H9 (cell line): ENCODE measurements at regions not wholly inside any gene's neighbourhood (a gene's known extent, or its start where the extent isn't known, plus 50 kb on each side); places are given as distances from the start of the nearest gene placed in this dataset.

Source experiments
- DNase-seq: peaks from one replicate; pipeline ENCODE4 v3.0.0-alpha.2; 2017
- H2AFZ ChIP-seq: one replicate; pipeline ENCODE4 v1.6.1; 2013; ENCODE audit warnings: mild to moderate bottlenecking, low read length, control low read depth, moderate library complexity
- H2AK5ac ChIP-seq: 2 replicates; pipeline ENCODE4 v1.6.1; 2013; ENCODE audit warnings: low read length, control low read depth, mixed read lengths; ENCODE audit not compliant: insufficient read length
- H2BK120ac ChIP-seq: one replicate; pipeline ENCODE4 v1.6.1; 2013; ENCODE audit warnings: low read depth, mild to moderate bottlenecking, low read length, control low read depth, inconsistent platforms; ENCODE audit not compliant: poor library complexity, severe bottlenecking
- H2BK12ac ChIP-seq: 2 replicates; pipeline ENCODE4 v1.6.1; 2013; ENCODE audit warnings: low read length, control low read depth, mixed read lengths, low read depth; ENCODE audit not compliant: insufficient read length
- H2BK15ac ChIP-seq: 2 replicates; pipeline ENCODE4 v1.6.1; 2013; ENCODE audit warnings: low read depth, low read length, control low read depth
- H2BK20ac ChIP-seq: one replicate; pipeline ENCODE4 v1.6.1; 2013; ENCODE audit warnings: low read depth, mild to moderate bottlenecking, low read length, control low read depth, inconsistent platforms; ENCODE audit not compliant: poor library complexity, severe bottlenecking
- H2BK5ac ChIP-seq: 2 replicates; pipeline ENCODE4 v1.6.1; 2013; ENCODE audit warnings: low read length, control low read depth, mixed read lengths; ENCODE audit not compliant: insufficient read length
- H3K14ac ChIP-seq: 2 replicates; pipeline ENCODE4 v1.6.1; 2013; ENCODE audit warnings: low read length, control low read depth; ENCODE audit not compliant: insufficient read depth
- H3K18ac ChIP-seq: 2 replicates; pipeline ENCODE4 v1.6.1; 2013; ENCODE audit warnings: low read depth, mild to moderate bottlenecking, mixed read lengths, low read length, control low read depth; ENCODE audit not compliant: insufficient read length
- H3K23ac ChIP-seq: 2 replicates; pipeline ENCODE4 v1.6.1; 2013; ENCODE audit warnings: low read length, control low read depth, mixed read lengths, low read depth; ENCODE audit not compliant: insufficient read length
- H3K23me2 ChIP-seq: 2 replicates; pipeline ENCODE4 v1.6.1; 2013; ENCODE audit warnings: low read depth, mild to moderate bottlenecking, mixed read lengths, low read length, control low read depth; ENCODE audit not compliant: insufficient read length, poor library complexity, severe bottlenecking
- H3K27ac ChIP-seq: 2 replicates; pipeline ENCODE4 v1.5.1; 2013; ENCODE audit warnings: low read length, control low read depth, mixed read lengths, low read depth; ENCODE audit not compliant: insufficient read length
- H3K27me3 ChIP-seq: 2 replicates; pipeline ENCODE4 v1.6.1; 2013; ENCODE audit warnings: low read length, control low read depth, inconsistent platforms; ENCODE audit not compliant: insufficient read depth
- H3K4ac ChIP-seq: 2 replicates; pipeline ENCODE4 v1.6.1; 2013; ENCODE audit warnings: low read depth, mild to moderate bottlenecking, control low read depth, inconsistent platforms, low read length, moderate library complexity
- H3K4me1 ChIP-seq: 2 replicates; pipeline ENCODE4 v1.6.1; 2013; ENCODE audit warnings: low read length, control low read depth, inconsistent platforms; ENCODE audit not compliant: insufficient read depth
- H3K4me2 ChIP-seq: 2 replicates; pipeline ENCODE4 v1.6.1; 2013; ENCODE audit warnings: low read length, control low read depth, mixed read lengths; ENCODE audit not compliant: insufficient read length, insufficient read depth
- H3K56ac ChIP-seq: 2 replicates; pipeline ENCODE4 v1.6.1; 2013; ENCODE audit warnings: low read depth, mild to moderate bottlenecking, mixed read lengths, low read length, control low read depth; ENCODE audit not compliant: insufficient read length
- H3K79me1 ChIP-seq: 2 replicates; pipeline ENCODE4 v1.6.1; 2013; ENCODE audit warnings: low read depth, mild to moderate bottlenecking, moderate library complexity, low read length, control low read depth, inconsistent platforms; ENCODE audit not compliant: insufficient read depth, poor library complexity, severe bottlenecking
- H3K79me2 ChIP-seq: 2 replicates; pipeline ENCODE4 v1.6.1; 2013; ENCODE audit warnings: low read length, control low read depth, inconsistent platforms; ENCODE audit not compliant: insufficient read depth
- H3K9ac ChIP-seq: 2 replicates; pipeline ENCODE4 v1.6.1; 2013; ENCODE audit warnings: low read length, control low read depth, mixed read lengths; ENCODE audit not compliant: insufficient read length; ENCODE audit errors: extremely low read depth
- H3K9me3 ChIP-seq: one replicate; pipeline ENCODE4 v1.6.1; 2013; ENCODE audit warnings: low read depth, low read length, inconsistent platforms; ENCODE audit not compliant: control insufficient read depth
- H3T11ph ChIP-seq: one replicate; pipeline ENCODE4 v1.6.1; 2013; ENCODE audit warnings: mild to moderate bottlenecking, low read length, control low read depth, inconsistent platforms
- H4K20me1 ChIP-seq: one replicate; pipeline ENCODE4 v1.6.1; 2013; ENCODE audit not compliant: control insufficient read depth, insufficient read length, insufficient read depth
- H4K5ac ChIP-seq: 2 replicates; pipeline ENCODE4 v1.6.1; 2013; ENCODE audit warnings: low read depth, mild to moderate bottlenecking, mixed read lengths, low read length, control low read depth; ENCODE audit not compliant: insufficient read length
- H4K8ac ChIP-seq: replicated peaks from 2 replicates; pipeline ENCODE4 v1.6.1; 2013; ENCODE audit warnings: low read length, control low read depth, mixed read lengths, low read depth; ENCODE audit not compliant: insufficient read length
- H4K91ac ChIP-seq: 2 replicates; pipeline ENCODE4 v1.6.1; 2013; ENCODE audit warnings: low read depth, mild to moderate bottlenecking, moderate library complexity, mixed read lengths, low read length, control low read depth; ENCODE audit not compliant: insufficient read length
- H3K27ac Mint-ChIP-seq, 3 experiments: 2 replicates in 2 of 3; 3 replicates in 1 of 3; pipeline ENCODE4 v1.8.0; 2020 to 2021; ENCODE audit warnings: mixed read lengths in 3 of 3, mild to moderate bottlenecking in 1 of 3, moderate library complexity in 1 of 3
- H3K27me3 Mint-ChIP-seq: 2 replicates; pipeline ENCODE4 v1.8.0; 2021; ENCODE audit warnings: low read depth, mild to moderate bottlenecking, moderate library complexity, mixed read lengths
- H3K36me3 Mint-ChIP-seq, 3 experiments: 2 replicates in 2 of 3; 3 replicates in 1 of 3; pipeline ENCODE4 v1.8.0; 2020 to 2021; ENCODE audit warnings: low read depth in 3 of 3, mixed read lengths in 3 of 3; ENCODE audit not compliant: insufficient read depth in 1 of 3
- H3K4me1 Mint-ChIP-seq, 2 experiments: 2 replicates each; pipeline ENCODE4 v1.8.0; 2020; ENCODE audit warnings: mixed read lengths in 2 of 2
- H3K4me3 Mint-ChIP-seq, 2 experiments: 2 replicates in 1 of 2; 3 replicates in 1 of 2; pipeline ENCODE4 v1.8.0; 2020 to 2021; ENCODE audit warnings: mild to moderate bottlenecking in 2 of 2, mixed read lengths in 2 of 2, moderate library complexity in 1 of 2
- H3K9me3 Mint-ChIP-seq, 2 experiments: 2 replicates in 1 of 2; 3 replicates in 1 of 2; pipeline ENCODE4 v1.8.0; 2020; ENCODE audit warnings: mild to moderate bottlenecking in 2 of 2, mixed read lengths in 2 of 2, moderate library complexity in 1 of 2
- CTCF ChIP-seq: fragments of 200-600 bp; sonication (generic); conservative IDR thresholded peaks from 3 replicates; pipeline ENCODE4 v1.8.0; 2021; ENCODE audit warnings: antibody characterized with exemption, mild to moderate bottlenecking
- WGBS: extraction: QIAGEN DNeasy Blood & Tissue Kit; methylation state at CpG from one replicate; pipeline ENCODE4 v1.1.7; 2013; ENCODE audit warnings: missing lambda C conversion rate, low lambda C conversion rate, mixed read lengths; ENCODE audit not compliant: insufficient read length; ENCODE audit errors: extremely low coverage; 5-methylcytosine and 5-hydroxymethylcytosine counted together

GRCh38 chr4:114464726-114465272, 133.8 kb upstream of the UGT8 start:
- Histone ChIP-seq H4K8ac (no peak overlapping the region), H3K79me1 (no peaks in the 10 kb centered on the region), H4K91ac (no peak overlapping the region), H3T11ph (no peak overlapping the region), H3K9ac (no peak overlapping the region), H3K4me1 (no peaks in the 10 kb centered on the region), H4K20me1 (no peaks in the 10 kb centered on the region), H2AK5ac (no peak overlapping the region), H2BK15ac (no peak overlapping the region), H3K9me3 (no peaks in the 10 kb centered on the region), H2BK120ac (no peak overlapping the region), H3K23ac (no peak overlapping the region), H3K14ac (no peak overlapping the region), H3K27me3 (no peaks in the 10 kb centered on the region), H2BK5ac (no peak overlapping the region), H3K23me2 (no peaks in the 10 kb centered on the region), H2BK20ac (no peak overlapping the region), H2BK12ac (no peak overlapping the region), H3K4ac (no peak overlapping the region), H3K18ac (no peak overlapping the region), H3K56ac (no peak overlapping the region), H3K79me2 (no peaks in the 10 kb centered on the region), H4K5ac (no peak overlapping the region), H3K27ac (no peak overlapping the region), H2AFZ (no peak overlapping the region), H3K4me2 (no peak overlapping the region)
- Mint-ChIP-seq H3K27ac (no peak overlapping the region; a peak in 1 of 7 replicates), H3K4me3 (no peak overlapping the region), H3K36me3 (peaks cover 2 to 4% (median 2%) of the 10 kb centered on the region in 3 experiments; a peak in 5 of 7 replicates), H3K27me3 (no peaks in the 10 kb centered on the region), H3K4me1 (peaks cover 8% of the 10 kb centered on the region in 2 experiments), H3K9me3 (no peaks in the 10 kb centered on the region; a peak in 1 of 5 replicates)
- no peak for TF ChIP-seq CTCF
- no CpG with 5 or more reads among the region's 7 CpGs for WGBS
- no peak for DNase-seq
